GM18502 (cell line): ENCODE measurements at regions not wholly inside any gene's neighbourhood (a gene's known extent, or its start where the extent isn't known, plus 50 kb on each side); places are given as distances from the start of the nearest gene placed in this dataset.

ENCODE experiments used
- ATAC-seq: cut with Tn5 transposase; IDR thresholded peaks from one replicate; pipeline ENCODE4 v1.9.1; 2021; ENCODE audit warnings: mild to moderate bottlenecking; ENCODE audit not compliant: unreplicated experiment, poor library complexity

DNA sequence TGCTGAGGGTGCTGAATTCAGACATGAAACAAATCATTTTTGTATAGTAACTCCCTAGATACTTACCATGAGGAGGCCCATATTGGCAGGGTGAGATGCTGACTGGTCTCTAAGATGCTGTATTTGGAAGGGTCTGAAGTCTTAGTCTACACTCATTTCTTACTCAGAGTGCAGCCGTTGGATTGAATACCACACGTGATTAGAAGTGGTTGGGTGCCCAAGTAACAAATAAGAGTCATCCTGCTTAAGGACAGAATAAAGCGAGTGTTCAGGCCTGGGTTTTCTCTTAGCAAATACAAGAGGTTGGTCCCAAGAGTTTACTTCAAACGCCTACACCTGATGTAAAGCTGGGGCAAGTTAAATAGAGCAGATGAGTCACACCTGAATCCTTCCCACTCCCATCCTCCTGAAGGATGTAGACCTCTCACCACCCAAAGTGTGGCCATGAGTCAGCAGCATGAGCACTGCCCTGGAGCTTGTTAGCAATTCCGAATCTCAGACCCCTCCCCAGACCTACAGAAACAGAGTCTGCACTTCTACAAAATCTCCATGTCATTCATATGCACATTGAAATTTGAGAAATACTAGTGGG is 284.6 kb upstream of the CDH5 start:
- ATAC-seq: no peak

GRCh38 chr16:66079671-66080334 is 286.7 kb upstream of the CDH5 start:
- no peak for ATAC-seq

GRCh38 chr16:66070140-66070917 is 296.2 kb upstream of the CDH5 start:
- no peak for ATAC-seq

DNA sequence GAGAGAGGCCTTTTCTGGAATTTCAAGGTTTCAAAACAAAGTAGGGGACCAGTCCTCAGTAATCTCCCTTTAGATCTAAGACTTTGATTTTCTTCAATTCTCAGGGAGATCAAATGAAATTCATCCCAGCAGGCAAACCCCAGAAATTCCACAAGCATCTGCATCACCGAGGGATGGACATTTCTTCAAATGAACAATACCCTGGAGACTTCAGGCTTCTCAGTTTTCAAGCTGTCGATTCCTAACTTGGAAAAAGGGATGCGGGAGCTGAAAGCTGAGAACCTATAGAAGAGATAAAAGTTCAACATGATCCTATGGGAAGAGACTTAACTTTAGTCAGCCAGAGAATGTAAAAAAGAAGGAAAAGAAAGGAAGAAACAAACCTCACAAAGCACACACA is 296.9 kb upstream of the CDH5 start:
- ATAC-seq: no peak

- ATAC-seq: no peak
These were observed 300.1 kb upstream of the CDH5 start for GRCh38 chr16:66066404-66066803.

GRCh38 chr16:66065925-66066324 is 300.6 kb upstream of the CDH5 start:
- no peak for ATAC-seq

DNA sequence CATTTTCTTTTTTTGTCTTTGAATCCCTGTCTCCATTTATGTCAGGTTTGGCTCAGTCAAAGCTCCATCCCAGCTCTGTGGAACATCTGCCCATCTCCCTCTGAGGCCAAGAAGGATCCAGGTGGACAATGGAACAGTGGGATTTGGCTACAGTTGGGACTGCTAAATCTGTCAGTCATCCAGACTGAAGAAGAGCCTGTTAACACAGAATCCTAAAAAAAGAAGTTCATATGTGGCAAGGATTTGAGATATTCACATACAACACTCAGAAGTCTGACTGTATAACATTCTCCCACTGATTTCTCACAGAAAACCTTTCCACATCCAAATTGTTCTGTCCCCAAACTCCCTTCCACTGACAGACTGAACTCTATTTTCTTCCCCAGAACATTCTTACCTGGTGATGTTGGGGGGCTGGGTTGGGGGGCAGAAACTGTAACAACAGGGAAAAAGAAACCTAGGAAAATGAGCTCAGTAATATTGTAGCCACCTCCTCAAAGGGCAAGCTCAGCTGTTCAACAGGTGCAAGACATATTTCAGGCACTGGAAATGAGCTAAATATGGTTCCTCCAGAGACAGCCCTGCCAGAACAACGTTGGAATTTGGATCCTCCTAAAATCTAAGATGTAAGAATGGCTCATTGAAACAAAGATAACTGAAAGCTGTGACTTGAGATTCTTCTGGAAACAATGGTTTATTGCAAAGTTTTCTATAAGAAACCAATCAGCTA is 301.5 kb upstream of the CDH5 start:
- ATAC-seq: no peak

DNA sequence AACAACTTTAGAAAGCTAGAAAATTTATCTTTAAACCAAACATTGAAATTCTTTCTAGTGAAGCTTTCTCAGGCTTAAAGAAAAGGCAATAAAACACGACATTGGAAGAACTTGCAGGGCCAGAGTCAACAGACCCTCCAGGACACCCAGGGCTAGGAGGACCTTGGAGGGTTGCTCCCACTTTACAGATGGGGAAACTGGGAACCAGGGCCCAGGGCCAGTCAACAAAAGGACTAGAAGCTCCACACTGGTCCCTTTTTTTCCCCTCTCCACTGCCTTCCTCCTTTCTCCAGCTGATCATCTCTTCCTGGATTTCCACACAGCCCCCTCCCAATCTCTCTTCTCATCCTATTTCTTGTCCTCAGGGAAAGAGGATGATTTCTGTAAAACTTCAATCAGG is 307.7 kb upstream of the CDH5 start:
- ATAC-seq: no peak

DNA sequence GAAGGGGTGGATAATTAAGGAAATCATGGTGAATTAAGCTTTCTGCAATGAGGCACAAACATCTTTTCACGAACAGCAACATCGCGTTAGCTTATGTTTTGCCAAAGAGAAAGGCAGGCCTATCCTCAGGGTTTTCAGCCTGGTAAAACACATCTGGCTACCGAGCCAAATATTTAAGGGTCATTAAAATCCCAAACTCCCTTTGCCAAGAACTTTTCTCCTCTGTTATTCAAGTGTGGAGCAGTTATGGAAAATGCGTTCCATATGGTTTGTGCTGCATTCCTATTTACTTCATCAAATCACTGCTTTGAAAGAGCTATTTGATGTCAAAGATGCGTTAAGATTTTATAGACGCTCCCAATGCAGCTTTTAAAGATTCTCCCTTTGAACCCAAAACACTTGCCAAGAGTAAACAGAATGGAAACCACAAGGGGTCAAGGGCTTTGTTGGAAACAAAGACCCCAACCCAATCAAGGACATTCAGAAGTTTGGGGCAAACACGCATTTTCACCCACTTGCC is 308.3 kb upstream of the CDH5 start:
- ATAC-seq: no peak

DNA sequence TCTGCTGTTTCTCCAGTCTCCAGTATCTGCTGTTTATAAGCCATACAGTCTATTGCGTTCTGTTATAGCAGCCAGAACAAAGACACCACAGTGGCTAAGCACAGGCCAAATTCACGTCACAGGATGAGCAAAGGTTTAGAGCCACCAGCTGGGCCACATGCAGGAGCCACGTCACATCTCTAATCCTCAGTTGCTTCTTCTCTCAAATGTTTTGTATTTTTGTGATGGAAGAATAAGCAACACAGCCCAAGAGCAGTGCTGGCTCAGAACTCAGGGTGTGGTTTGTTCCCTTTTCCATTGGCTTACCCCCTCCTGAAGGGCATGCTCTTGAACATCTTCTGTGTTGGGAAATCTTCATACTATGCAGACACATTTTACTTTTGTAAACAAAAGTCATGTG is 309.4 kb upstream of the CDH5 start:
- ATAC-seq: no peak

GRCh38 chr16:66054095-66054494 is 312.4 kb upstream of the CDH5 start:
- ATAC-seq: no peak

DNA sequence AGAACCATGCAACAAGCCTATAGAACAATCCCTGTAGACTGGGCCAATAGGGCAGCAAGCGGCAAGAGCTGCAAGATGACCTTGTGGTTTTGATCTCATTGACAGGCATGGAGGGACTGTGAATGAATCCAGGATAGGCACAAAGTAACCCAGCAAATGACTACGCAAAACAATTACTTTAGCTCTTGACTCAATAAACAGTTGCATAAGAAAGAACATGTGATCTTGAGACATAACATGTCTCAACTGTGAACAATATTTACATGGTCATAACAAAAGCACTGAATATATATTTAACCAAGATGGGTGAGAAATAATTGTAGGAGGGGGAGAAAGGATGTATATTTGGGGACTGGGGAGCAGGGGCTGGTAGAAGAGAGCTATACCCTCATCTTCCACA is 313.7 kb upstream of the CDH5 start:
- ATAC-seq: no peak

- ATAC-seq: no peak
These were observed 315.5 kb upstream of the CDH5 start for GRCh38 chr16:66050991-66051390.

GRCh38 chr16:66049865-66050264 is 316.6 kb upstream of the CDH5 start:
- no peak for ATAC-seq

GRCh38 chr16:66045626-66046025 is 320.9 kb upstream of the CDH5 start:
- no peak for ATAC-seq

DNA sequence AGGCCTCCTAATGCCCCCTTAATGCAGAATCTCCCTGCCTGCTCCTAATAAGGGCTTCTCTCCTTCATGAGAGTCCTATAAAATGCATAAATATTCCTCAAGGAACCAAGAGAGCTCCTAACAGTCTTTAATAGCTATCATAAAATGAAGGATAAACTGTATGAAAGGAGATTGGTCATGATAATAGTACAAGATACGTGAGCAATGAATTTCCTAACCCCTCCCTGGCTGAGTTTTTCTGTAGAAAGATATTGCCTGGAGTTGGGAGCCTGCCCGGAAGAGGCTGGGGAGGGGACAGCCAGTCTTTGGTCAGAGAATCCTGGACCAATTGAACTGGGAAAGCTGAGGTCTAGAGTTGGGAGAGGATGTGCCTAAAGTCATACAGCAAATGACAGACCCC is 321.9 kb upstream of the CDH5 start:
- no peak for ATAC-seq

DNA sequence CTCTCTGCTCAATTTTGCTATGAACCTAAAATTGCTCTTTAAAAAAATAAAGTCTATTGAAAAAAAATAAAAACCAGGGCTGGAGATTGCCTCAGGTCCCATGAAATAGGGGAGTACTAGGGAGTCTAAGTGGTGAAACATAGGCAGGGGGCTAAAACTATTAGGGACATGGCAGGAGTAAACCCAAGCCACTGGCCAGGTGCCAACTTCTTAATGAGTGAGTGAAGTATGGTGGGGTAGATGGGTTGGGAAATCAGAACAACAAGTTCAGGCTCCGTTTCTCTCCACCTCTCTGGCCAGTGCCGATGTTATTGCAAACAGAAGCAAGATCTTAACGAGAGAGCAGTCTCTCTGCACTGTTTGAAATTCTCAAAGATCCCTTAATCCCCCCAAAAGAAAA is 322.4 kb upstream of the CDH5 start:
- no peak for ATAC-seq

DNA sequence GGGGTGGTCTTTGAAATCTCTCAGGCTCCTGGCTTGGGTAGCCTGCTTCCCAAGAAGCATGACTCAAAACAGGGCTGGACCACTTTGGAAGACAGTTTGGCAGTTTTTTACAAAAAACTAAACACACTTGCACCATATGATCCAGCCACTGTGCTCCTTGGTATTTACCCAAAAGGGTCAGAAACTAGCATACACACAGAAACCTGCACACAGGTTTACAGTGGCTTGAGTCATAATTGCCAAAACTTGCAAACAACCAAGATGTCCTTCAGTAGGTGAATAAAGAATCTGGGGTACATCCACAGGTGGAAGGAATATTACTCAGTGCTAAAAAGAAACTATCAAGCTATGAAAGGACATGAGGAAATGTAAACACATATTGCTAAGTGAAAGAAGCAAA is 323.2 kb upstream of the CDH5 start:
- ATAC-seq: no peak

GRCh38 chr16:66042341-66042740 is 324.1 kb upstream of the CDH5 start:
- ATAC-seq: no peak

GRCh38 chr16:66041907-66042306 is 324.6 kb upstream of the CDH5 start:
- ATAC-seq: no peak

DNA sequence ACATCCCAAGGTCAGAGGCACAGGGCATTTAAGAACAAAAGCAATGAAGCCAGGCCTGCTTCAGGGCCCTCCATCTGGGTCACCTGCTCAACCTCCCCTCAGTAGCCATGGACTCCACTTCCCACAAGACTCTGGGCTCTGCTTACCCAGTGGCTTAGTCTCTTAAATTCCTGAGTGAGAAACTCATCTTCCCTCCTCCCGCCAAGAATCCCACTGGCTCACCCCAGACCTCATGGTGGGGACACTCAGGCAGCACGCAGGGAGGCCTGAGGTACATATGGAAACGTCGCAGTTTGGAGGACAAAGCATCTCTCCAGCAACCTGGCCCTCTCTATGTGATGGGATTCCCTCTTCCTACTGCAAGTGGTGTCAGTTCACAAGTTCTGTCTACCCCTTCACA is 326.7 kb upstream of the CDH5 start:
- ATAC-seq: no peak
